Left ventricle myocardium inferior (tissue), 1 donor: ENCODE measurements at regions not wholly inside any gene's neighbourhood (a gene's known extent, or its start where the extent isn't known, plus 50 kb on each side); places are given as distances from the start of the nearest gene placed in this dataset.

Experiments
- DNase-seq: peaks from one replicate; pipeline ENCODE4 v3.0.0-alpha.2; 2020
- H3K27ac ChIP-seq: fragments of 200-600 bp; replicated peaks from 2 replicates; pipeline ENCODE4 v1.8.0; 2021
- H3K27me3 ChIP-seq: fragments of 200-600 bp; 2 replicates; pipeline ENCODE4 v1.8.0; 2021; ENCODE audit warnings: low read depth
- H3K36me3 ChIP-seq: fragments of 200-600 bp; 2 replicates; pipeline ENCODE4 v1.8.0; 2021
- H3K4me1 ChIP-seq: fragments of 200-600 bp; 2 replicates; pipeline ENCODE4 v1.8.0; 2021
- H3K4me3 ChIP-seq: fragments of 200-600 bp; 2 replicates; pipeline ENCODE4 v1.8.0; 2021; ENCODE audit warnings: mild to moderate bottlenecking, moderate library complexity
- H3K9me3 ChIP-seq: fragments of 200-600 bp; replicated peaks from 2 replicates; pipeline ENCODE4 v1.8.0; 2021
- intact Hi-C: fragments of 100-400 bp; cut with micrococcal nuclease; formaldehyde crosslinking; loops from one replicate; pipeline ENCODE4 v1.11.0; 2022
- TF ChIP-seq, protein P1 (sequence below): fragments of 200-600 bp; IDR thresholded peaks from 2 replicates; pipeline ENCODE4 v1.8.0; 2021; ENCODE audit warnings: antibody characterized with exemption, mild to moderate bottlenecking, borderline replicate concordance
- donor health status: DM: no; HTN: yes; CAD: no; lungs with severe emphysema.

- Histone ChIP-seq H3K27me3 (no peaks in the 10 kb centered on the region), H3K27ac (no peak overlapping the region), H3K4me3 (no peak overlapping the region), H3K4me1 (peaks cover 11% of the 10 kb centered on the region), H3K36me3 (no peaks in the 10 kb centered on the region), H3K9me3 (no peaks in the 10 kb centered on the region)
- TF ChIP-seq, protein P1, sequence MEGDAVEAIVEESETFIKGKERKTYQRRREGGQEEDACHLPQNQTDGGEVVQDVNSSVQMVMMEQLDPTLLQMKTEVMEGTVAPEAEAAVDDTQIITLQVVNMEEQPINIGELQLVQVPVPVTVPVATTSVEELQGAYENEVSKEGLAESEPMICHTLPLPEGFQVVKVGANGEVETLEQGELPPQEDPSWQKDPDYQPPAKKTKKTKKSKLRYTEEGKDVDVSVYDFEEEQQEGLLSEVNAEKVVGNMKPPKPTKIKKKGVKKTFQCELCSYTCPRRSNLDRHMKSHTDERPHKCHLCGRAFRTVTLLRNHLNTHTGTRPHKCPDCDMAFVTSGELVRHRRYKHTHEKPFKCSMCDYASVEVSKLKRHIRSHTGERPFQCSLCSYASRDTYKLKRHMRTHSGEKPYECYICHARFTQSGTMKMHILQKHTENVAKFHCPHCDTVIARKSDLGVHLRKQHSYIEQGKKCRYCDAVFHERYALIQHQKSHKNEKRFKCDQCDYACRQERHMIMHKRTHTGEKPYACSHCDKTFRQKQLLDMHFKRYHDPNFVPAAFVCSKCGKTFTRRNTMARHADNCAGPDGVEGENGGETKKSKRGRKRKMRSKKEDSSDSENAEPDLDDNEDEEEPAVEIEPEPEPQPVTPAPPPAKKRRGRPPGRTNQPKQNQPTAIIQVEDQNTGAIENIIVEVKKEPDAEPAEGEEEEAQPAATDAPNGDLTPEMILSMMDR: no peak
- no peak for DNase-seq
- intact Hi-C loops: no loop called here
Measured at GRCh38 chr5:33309536-33310345, 131.0 kb upstream of the TARS1 start.

DNA sequence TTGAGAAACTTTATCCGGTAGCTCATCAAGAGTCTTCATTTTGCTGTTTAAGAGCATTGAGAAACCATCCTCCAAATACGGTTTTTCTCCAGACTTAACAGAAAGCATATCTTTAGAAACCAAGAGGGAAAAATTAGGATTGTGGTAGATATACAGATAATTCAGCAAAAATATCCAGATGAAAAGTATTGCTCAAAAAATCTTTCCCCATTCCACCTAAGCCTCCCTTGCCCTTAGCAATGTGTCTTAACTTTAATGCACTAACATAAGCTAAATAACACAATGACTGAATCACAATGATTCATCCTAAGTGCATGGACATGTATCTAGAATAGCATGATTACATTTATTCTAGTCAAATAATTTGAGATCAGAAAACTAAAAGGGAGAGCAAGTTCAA lies 130.3 kb upstream of the TARS1 start:
- H3K4me1 ChIP-seq: peaks cover 11% of the 10 kb centered on the region
- no peak overlapping the region for H3K27ac ChIP-seq
- H3K27me3 ChIP-seq: no peaks in the 10 kb centered on the region
- H3K9me3 ChIP-seq: no peaks in the 10 kb centered on the region
- intact Hi-C loops: no loop called here
- no peak for DNase-seq
- no peak overlapping the region for H3K4me3 ChIP-seq
- H3K36me3 ChIP-seq: no peaks in the 10 kb centered on the region
- TF ChIP-seq, protein P1: no peak

DNA sequence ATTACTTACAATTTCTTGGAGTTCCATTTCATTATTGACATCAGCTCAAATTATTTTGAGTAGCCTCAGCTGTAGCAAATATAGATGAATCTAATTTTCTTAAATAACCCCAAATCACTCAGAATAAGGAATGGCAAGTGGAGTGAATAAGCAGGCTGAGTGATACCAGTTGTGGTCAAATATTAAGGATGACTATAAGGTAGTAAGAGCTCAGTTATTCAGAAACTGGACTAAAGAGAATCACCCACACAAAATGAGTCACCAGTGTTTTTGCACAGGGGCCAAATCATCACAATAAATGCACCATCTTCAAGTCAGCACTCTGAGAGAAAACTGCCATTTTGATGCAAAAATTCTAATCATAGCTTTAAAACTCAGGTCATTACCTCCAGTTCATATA lies 128.9 kb upstream of the TARS1 start:
- no peaks in the 10 kb centered on the region for H3K27me3 ChIP-seq
- H3K9me3 ChIP-seq: no peaks in the 10 kb centered on the region
- peaks cover 6% of the 10 kb centered on the region for H3K4me1 ChIP-seq
- no peak overlapping the region for H3K4me3 ChIP-seq
- TF ChIP-seq, protein P1: no peak
- intact Hi-C loops: no loop called here
- no peak overlapping the region for H3K27ac ChIP-seq
- H3K36me3 ChIP-seq: no peaks in the 10 kb centered on the region
- no peak for DNase-seq

- TF ChIP-seq, protein P1: no peak
- H3K27ac ChIP-seq: no peak overlapping the region
- no peaks in the 10 kb centered on the region for H3K27me3 ChIP-seq
- no peak for DNase-seq
- H3K4me1 ChIP-seq: no peaks in the 10 kb centered on the region
- H3K4me3 ChIP-seq: no peak overlapping the region
- intact Hi-C loops: no loop called here
- H3K36me3 ChIP-seq: no peaks in the 10 kb centered on the region
- H3K9me3 ChIP-seq: no peaks in the 10 kb centered on the region
Measured at GRCh38 chr5:33312571-33313549, 127.9 kb upstream of the TARS1 start.

DNA sequence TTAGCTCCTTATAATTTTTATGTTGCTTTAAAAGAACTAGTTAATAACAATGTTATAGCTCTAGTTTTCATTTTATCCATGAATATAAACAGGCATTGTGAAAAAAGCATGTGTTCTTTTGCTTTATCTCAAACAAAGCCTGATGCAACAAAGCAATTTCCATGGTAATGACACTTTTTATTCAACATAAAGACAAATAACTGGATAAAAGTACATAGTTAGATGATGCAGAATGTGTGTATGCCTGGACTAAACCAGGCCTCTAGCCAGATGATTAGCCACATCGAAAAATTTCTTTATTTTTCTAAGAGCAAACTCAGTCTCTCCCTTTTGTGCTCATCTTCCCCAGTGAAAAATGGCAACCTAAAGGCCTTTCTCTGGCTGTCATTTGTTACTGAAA lies 125.6 kb upstream of the TARS1 start:
- H3K27me3 ChIP-seq: no peaks in the 10 kb centered on the region
- no peak for DNase-seq
- H3K4me1 ChIP-seq: no peaks in the 10 kb centered on the region
- H3K4me3 ChIP-seq: no peak overlapping the region
- H3K27ac ChIP-seq: no peak overlapping the region
- H3K36me3 ChIP-seq: no peaks in the 10 kb centered on the region
- intact Hi-C loops: no loop called here
- TF ChIP-seq, protein P1: no peak
- no peaks in the 10 kb centered on the region for H3K9me3 ChIP-seq
